HG02885 (cell line): ENCODE measurements at regions not wholly inside any gene's neighbourhood (a gene's known extent, or its start where the extent isn't known, plus 50 kb on each side); places are given as distances from the start of the nearest gene placed in this dataset.
"Not testable (repeated sequence)": the region's sequence is repeated elsewhere in the genome, so short reads cannot be mapped to it uniquely, and the experiment has no call there.

Experiments
- ATAC-seq: cut with Tn5 transposase; IDR thresholded peaks from one replicate; pipeline ENCODE4 v1.9.1; 2021; ENCODE audit warnings: mild to moderate bottlenecking; ENCODE audit not compliant: unreplicated experiment, poor library complexity

GRCh38 chr1:157274698-157275534 lies 136.7 kb upstream of the ETV3 start:
- ATAC-seq: no peak

- ATAC-seq: no peak
Measured at GRCh38 chr1:157272729-157273524, 134.7 kb upstream of the ETV3 start.

DNA sequence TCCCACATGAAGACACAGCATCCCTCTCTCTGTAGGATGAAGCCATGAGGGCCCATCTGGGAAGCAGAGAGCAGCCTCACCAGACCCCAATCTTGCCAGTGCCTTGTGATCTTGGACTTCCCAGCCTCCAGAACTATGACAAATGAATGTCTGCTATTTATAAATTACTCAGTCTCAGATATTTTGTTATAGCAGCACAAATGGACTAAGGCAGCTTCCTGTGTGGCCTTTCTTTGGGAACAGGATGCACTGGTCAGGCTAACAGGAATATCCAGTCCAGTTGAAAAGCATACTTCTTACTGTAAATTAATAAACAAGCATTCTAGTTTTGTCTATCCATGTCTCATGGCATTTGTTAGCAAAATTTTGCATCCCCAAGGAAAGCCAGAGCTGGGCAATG lies 134.1 kb upstream of the ETV3 start:
- ATAC-seq: no peak

GRCh38 chr1:157270705-157271274 lies 132.6 kb upstream of the ETV3 start:
- ATAC-seq: no peak

- ATAC-seq: no peak
Measured at GRCh38 chr1:157269656-157270375, 131.6 kb upstream of the ETV3 start.

DNA sequence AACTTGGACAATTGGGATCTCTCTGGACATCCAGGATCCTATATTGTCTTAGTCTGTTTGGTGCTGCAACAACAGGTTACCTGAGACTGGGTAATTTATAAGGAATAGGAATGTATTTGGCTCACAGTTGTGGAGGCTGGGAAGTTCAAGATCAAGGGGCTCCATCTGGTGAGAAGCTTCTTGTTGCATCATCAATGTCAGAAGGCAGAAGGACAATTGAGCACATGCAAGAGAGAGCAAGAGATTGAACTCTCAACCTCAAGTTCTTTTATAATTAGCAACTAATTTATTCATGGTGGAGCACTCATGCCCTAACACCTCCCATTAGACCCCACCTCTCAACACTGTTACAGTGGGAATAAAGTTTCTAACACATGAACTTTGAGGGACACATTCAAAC lies 124.7 kb upstream of the ETV3 start:
- no peak for ATAC-seq

DNA sequence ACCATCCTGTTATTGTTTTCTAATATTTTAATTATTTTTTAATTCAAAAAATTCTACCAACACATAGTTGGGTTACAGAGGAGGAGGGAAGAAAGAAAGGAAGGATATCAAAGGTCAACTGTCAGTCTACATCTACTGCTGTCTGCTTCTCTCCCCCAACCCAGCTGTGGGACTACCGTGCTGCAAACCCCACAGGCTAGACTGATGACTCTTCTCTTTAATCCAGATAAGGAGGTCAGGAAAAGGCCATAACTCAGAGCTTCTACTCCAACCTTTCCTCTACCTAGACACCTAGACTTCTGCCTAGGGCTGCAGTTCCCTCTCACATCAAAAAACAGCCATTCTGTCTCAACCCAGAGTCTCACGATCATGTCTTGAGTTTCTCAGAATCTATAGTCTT lies 124.2 kb upstream of the ETV3 start:
- ATAC-seq: no peak

DNA sequence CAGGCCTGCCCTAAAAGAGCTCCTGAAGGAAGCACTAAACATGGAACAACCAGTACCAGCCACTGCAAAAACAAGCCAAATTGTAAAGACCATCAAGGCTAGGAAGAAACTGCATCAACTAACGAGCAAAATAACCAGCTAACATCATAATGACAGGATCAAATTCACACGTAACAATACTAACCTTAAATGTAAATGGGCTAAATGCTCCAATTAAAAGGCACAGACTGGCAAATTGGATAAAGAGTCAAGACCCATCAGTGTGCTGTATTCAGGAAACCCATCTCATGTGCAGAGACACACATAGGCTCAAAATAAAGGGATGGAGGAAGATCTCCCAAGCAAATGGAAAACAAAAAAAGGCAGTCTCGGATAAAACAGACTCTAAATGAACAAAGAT lies 117.7 kb upstream of the ETV3 start:
- ATAC-seq: not testable (repeated sequence)

GRCh38 chr1:157254183-157254582 lies 116.0 kb upstream of the ETV3 start:
- ATAC-seq: not testable (repeated sequence)

- no peak for ATAC-seq
Measured at GRCh38 chr1:157252473-157252872, 114.3 kb upstream of the ETV3 start.

DNA sequence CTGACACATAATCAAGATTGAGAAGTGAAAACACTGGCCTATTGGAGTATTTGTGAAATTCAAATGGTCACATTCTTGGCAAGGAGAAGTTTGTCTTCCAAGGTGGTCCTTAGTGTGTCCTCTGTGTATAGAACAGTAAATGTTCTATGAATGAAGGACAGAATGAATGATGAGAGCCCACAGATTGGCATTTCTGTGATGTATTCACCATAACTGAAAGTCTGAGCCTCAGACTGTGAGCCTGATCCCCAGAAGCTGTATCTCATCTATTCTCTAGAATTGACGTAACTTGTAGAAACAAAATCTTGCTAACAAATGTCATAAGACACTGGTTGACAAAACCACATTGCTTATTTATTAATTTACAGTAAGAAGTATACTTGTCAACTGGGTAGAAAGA lies 111.5 kb upstream of the ETV3 start:
- ATAC-seq: no peak

GRCh38 chr1:157249326-157249725 lies 111.1 kb upstream of the ETV3 start:
- no peak for ATAC-seq

DNA sequence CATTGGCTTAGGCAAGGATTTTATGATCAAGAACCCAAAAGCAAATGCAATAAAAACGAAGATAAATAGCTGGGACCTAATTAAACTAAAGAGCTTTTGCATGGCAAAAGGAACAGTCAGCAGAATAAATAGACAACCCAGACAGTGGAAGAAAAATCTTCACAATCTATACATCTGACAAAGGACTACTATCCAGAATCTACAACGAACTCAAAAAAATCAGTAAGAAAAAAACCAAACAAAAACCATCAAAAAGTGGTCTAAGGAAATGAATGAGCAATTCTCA lies 109.5 kb upstream of the ETV3 start:
- ATAC-seq: not testable (repeated sequence)

DNA sequence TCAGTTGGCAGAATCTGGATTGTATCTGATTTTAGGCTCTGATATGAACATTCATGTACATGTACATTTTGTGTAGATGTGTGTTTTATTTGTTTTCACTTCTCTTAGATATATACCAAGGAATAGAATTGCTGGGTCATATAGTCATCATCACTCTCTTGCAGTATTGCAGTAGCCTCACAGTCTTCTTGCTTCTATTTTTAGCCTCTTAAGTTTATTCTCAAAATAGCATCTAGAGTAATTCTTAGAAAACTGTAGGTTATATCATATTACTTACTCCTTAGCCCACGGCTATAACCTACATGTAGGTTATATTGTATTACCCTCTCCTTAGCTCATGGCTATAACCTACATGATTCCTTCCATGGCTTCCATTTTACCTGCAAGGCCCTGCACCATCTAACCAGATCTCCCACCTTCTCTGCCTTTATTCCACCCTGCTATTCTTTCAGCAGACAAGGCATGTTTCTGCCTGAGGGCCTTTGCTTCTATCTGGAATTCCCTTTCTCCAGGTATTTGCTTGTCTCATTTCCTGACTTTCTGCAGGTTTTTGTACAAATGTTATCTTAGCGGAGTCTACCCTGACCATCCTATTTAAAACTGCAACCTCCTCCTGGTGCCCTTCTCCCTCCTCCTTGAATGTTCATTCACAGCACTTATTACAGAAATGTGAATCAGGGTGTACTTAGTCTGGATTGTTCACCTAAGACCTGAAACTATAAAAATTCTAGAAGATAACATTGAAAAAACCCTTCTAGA lies 109.0 kb upstream of the ETV3 start:
- ATAC-seq: no peak

DNA sequence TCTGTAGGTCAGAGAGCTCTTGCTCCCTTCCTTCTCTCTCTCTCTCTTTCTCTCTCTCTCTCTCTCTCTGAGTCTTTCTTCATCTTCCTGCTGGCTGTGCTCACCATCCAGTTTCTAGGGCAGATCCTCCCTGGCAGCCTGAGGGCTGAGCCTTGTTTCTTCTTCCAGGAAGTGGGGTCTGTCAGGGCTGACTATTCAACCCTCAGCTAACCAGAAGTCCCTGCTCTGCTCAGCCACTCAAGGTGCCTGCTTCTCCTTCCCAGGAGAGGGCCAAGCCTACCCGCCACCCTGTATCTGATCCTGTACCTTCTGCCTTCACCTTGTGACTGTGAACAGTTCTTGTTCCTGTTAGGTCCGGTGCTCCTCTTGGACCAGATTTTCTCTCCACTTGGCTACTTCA lies 107.6 kb upstream of the ETV3 start:
- no peak for ATAC-seq

GRCh38 chr1:157241185-157241538 lies 103.0 kb upstream of the ETV3 start:
- no peak for ATAC-seq

- ATAC-seq: no peak
Measured at GRCh38 chr1:157240495-157241184, 102.4 kb upstream of the ETV3 start.

- no peak for ATAC-seq
Measured at GRCh38 chr1:157239936-157240335, 101.7 kb upstream of the ETV3 start.

GRCh38 chr1:157238585-157238984 lies 100.4 kb upstream of the ETV3 start:
- no peak for ATAC-seq

DNA sequence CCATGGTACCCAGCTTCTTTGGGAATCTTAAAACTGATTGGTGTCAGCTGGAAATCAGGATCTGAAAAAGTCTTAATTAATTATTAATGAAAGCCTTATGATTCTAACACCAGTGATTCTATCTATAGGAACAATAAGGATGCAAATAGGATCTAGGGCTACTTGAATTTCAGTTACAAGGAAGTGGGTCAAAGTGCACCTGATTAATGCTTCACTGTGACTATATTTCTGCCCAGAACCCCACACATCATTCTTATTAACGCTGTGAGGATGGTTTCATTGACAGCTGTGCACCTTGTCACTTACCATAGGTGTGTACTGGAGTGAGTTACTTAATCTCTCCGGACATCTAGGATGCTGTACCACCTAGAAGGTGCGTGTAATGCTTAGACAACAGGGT lies 99.8 kb upstream of the ETV3 start:
- no peak for ATAC-seq
